SHP77 treated with DMSO at 0.1 percent for 48 hours (cell line): ENCODE measurements at regions not wholly inside any gene's neighbourhood (a gene's known extent, or its start where the extent isn't known, plus 50 kb on each side); places are given as distances from the start of the nearest gene placed in this dataset.

ENCODE experiments used
- DNase-seq: peaks from one replicate; lab custom pipeline; 2025; lab: John Stamatoyannopoulos, UW

- DNase-seq: no peak
These were observed 199.8 kb upstream of the ZIC3 start for GRCh38 chrX:137366018-137366633.

- no peak for DNase-seq
These were observed 202.4 kb upstream of the ZIC3 start for GRCh38 chrX:137363559-137363958.

- DNase-seq: no peak
These were observed 203.3 kb upstream of the ZIC3 start for GRCh38 chrX:137362583-137362982.

- no peak for DNase-seq
These were observed 211.1 kb upstream of the ZIC3 start for GRCh38 chrX:137354851-137355250.

GRCh38 chrX:137353404-137353803 is 212.5 kb upstream of the ZIC3 start:
- no peak for DNase-seq

- no peak for DNase-seq
These were observed 213.7 kb upstream of the ZIC3 start for GRCh38 chrX:137352101-137352660.

GRCh38 chrX:137342969-137343368 is 223.0 kb upstream of the ZIC3 start:
- DNase-seq: no peak

GRCh38 chrX:137313627-137314026 is 252.3 kb upstream of the ZIC3 start:
- no peak for DNase-seq

- no peak for DNase-seq
These were observed 260.5 kb upstream of the ZIC3 start for GRCh38 chrX:137305404-137305803.

GRCh38 chrX:137297167-137297566 is 263.4 kb upstream of the GPR101 start:
- DNase-seq: no peak

GRCh38 chrX:137290011-137290410 is 256.2 kb upstream of the GPR101 start:
- DNase-seq: no peak

GRCh38 chrX:137287191-137287590 is 253.4 kb upstream of the GPR101 start:
- no peak for DNase-seq

GRCh38 chrX:137286423-137286822 is 252.6 kb upstream of the GPR101 start:
- no peak for DNase-seq

- no peak for DNase-seq
These were observed 245.0 kb upstream of the GPR101 start for GRCh38 chrX:137278825-137279224.

- DNase-seq: no peak
These were observed 229.6 kb upstream of the GPR101 start for GRCh38 chrX:137263374-137263773.

- no peak for DNase-seq
These were observed 211.4 kb upstream of the GPR101 start for GRCh38 chrX:137245183-137245582.

- no peak for DNase-seq
These were observed 203.0 kb upstream of the GPR101 start for GRCh38 chrX:137236837-137237236.

GRCh38 chrX:137234651-137235402 is 201.0 kb upstream of the GPR101 start:
- DNase-seq: no peak

- DNase-seq: no peak
These were observed 199.7 kb upstream of the GPR101 start for GRCh38 chrX:137233478-137233877.

GRCh38 chrX:137227151-137227550 is 193.4 kb upstream of the GPR101 start:
- no peak for DNase-seq

GRCh38 chrX:137215467-137215866 is 181.7 kb upstream of the GPR101 start:
- DNase-seq: no peak

GRCh38 chrX:137212078-137212632 is 178.4 kb upstream of the GPR101 start:
- DNase-seq: no peak

GRCh38 chrX:137198040-137198439 is 164.2 kb upstream of the GPR101 start:
- DNase-seq: no peak
